ENCODE measurements at regions not wholly inside any gene's neighbourhood (a gene's known extent, or its start where the extent isn't known, plus 50 kb on each side); places are given as distances from the start of the nearest gene placed in this dataset.

- TF ChIP-seq BCLAF1 (IDR thresholded peaks at IDR 0.05), result no peak
- TF ChIP-seq ZBTB11 (CRISPR knock-in tag; IDR thresholded peaks at IDR 0.05), result no peak
- no peak for TF ChIP-seq PAX5 (IDR thresholded peaks at IDR 0.05; ENCODE audit: borderline replicate concordance, low read depth, low read length)
Observed at GRCh38 chr16:73412416-73412815, 364.5 kb upstream of the ZFHX3 start (continued).

- POLR2A ChIA-PET, result no interaction called here
- BruUV-seq (replicated peaks), result no TSS peak
- SMC1A ChIA-PET (ENCODE audit: uncharacterized antibody, unreplicated experiment), result no interaction called here
- TF ChIP-seq ZNF384 (IDR thresholded peaks at IDR 0.05; ENCODE audit: borderline replicate concordance, low read depth, low read length), result no peak
- TF ChIP-seq ZZZ3 (IDR thresholded peaks at IDR 0.05; ENCODE audit: control insufficient read depth, insufficient read length, low read depth), result no peak
- TF ChIP-seq E4F1 (IDR thresholded peaks at IDR 0.05; ENCODE audit: borderline replicate concordance, partially characterized antibody), result no peak
- TF ChIP-seq LARP7 (IDR thresholded peaks at IDR 0.05), result no peak
- no peak for TF ChIP-seq CEBPZ (IDR thresholded peaks at IDR 0.05; ENCODE audit: low read depth, low read length)
- no peak for TF ChIP-seq YY1 (IDR thresholded peaks at IDR 0.05; ENCODE audit: low read depth, low read length)
- TF ChIP-seq KLF5 (IDR thresholded peaks at IDR 0.05; ENCODE audit: partially characterized antibody), result no peak
Observed at GRCh38 chr16:73408716-73409115, 360.8 kb upstream of the ZFHX3 start.

More at GRCh38 chr16:73408716-73409115, 360.8 kb upstream of the ZFHX3 start:
- Histone ChIP-seq H2AFZ (ENCODE audit: control insufficient read depth, low read depth, low read length) (no peak overlapping the region), H3K27ac (ENCODE audit: control insufficient read depth, insufficient read depth) (no peak overlapping the region), H3K4me1 (ENCODE audit: control insufficient read depth, insufficient read depth, low read length) (no peaks in the 10 kb centered on the region), H3K27me3 (replicated peaks in 1 of 2; ENCODE audit: control insufficient read depth in 2 of 2, insufficient read depth in 2 of 2, low read length in 1 of 2) (no peaks in the 10 kb centered on the region), H3K4me3 (no peak overlapping the region), H3K9me3 (replicated peaks; ENCODE audit: control insufficient read depth, insufficient read depth, low read length) (no peaks in the 10 kb centered on the region; the same call in 2 of the 3 replicates), H3K79me2 (ENCODE audit: control insufficient read depth, insufficient read depth, low read length) (no peaks in the 10 kb centered on the region), H3K9ac (ENCODE audit: control insufficient read depth, insufficient read depth, low read length) (no peak overlapping the region), H3K4me2 (ENCODE audit: control insufficient read depth, insufficient read depth) (no peak overlapping the region), H4K20me1 (ENCODE audit: control insufficient read depth, insufficient read depth) (no peaks in the 10 kb centered on the region), H3K36me3 (ENCODE audit: control insufficient read depth in 2 of 2, insufficient read depth in 2 of 2, low read length in 1 of 2) (no peaks in the 10 kb centered on the region)
- ChIA-PET CTCF (no interaction called here), RAD21 (ENCODE audit: unreplicated experiment) (no interaction called here)
- no peak for ATAC-seq
- intact Hi-C loops (cut with micrococcal nuclease; ENCODE audit: unreplicated experiment), result no loop called here
- FAIRE-seq, result no peak
- in situ Hi-C loops (cut with MboI), result no loop called here
- WGBS (ENCODE audit: insufficient coverage, insufficient replicate concordance, low lambda C conversion rate, missing lambda C conversion rate), result 69% methylated on average over 6 of the region's 6 CpGs
- no peak for DNase-seq (ENCODE audit: low read depth, low spot score)
